ENCODE measurements at regions not wholly inside any gene's neighbourhood (a gene's known extent, or its start where the extent isn't known, plus 50 kb on each side); places are given as distances from the start of the nearest gene placed in this dataset.

- TF ChIP-seq CTCF (IDR thresholded peaks at IDR 0.05 in 4 of 5, conservative IDR thresholded peaks at IDR 0.05 in 1 of 5) (no peak), POLR2A (IDR thresholded peaks at IDR 0.05) (no peak)
These were observed 85.8 kb downstream of the PTGR3 start for GRCh38 chr18:75123113-75123512.

All from gastrocnemius medialis (tissue), 4 donors.